GM19372 (cell line): ENCODE measurements at regions not wholly inside any gene's neighbourhood (a gene's known extent, or its start where the extent isn't known, plus 50 kb on each side); places are given as distances from the start of the nearest gene placed in this dataset.

ENCODE experiments used
- ATAC-seq: cut with Tn5 transposase; IDR thresholded peaks from one replicate; pipeline ENCODE4 v1.9.1; 2021; ENCODE audit warnings: mild to moderate bottlenecking, low read depth, moderate library complexity; ENCODE audit not compliant: unreplicated experiment

DNA sequence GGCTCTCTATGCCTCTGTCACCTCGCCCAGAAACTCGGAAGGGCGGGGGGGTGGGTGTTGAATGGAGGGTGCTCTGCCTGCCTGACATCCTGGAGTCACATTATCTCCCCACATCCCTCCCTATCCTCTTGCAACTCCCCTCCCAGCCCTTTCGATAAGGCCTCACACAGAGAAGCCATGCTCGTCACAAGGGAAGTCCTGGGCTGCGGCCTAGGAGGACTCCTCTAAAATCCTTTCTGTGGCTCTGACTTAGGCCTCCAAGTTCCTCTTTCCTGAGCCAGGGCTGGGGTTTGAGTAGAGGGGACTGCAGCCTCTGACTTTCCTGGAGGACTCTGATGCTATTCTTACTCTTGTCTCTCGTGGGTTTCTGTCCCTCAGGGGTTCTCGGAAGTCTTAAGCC lies 75.0 kb upstream of the PKDCC start:
- no peak for ATAC-seq

DNA sequence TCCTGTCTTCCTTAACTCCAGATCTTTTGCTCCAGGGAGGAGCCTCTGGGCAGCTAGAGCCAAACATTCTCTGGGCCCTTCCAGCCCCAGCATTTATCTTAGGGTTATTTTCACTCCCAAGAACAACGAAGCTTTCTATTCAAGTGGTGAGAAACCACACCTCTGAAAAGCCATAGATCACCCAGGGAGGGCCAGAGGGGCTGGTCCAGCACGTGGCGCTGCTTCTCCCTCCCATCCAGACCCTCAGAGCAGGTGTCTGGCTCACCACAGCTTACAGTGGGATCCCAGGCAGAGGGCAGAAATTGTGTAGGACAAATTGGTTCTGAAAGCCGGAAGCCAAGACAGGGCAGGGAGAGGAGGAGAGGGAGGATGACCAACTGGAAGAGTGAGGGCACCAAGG lies 74.0 kb upstream of the PKDCC start:
- no peak for ATAC-seq

DNA sequence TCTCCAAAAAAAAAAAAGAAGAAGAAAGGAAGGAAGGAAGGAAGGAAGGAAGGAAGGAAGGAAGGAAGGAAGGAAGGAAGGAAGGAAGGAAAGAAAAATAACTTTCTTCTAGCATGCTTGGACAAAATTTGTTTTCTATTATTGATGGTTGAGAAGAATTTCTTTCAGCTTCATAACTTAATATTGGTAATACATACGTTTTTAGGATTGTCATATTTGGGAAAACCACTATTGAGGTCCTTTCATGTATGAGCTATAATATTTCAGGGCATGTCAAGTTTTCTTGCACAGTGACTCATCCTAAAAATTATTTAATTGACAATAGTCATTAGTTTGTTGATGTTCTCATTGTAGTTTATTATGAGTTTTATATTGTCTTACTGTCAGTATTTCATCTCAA lies 66.4 kb upstream of the PKDCC start:
- no peak for ATAC-seq

GRCh38 chr2:41985573-41986095 lies 62.2 kb upstream of the PKDCC start:
- no peak for ATAC-seq

DNA sequence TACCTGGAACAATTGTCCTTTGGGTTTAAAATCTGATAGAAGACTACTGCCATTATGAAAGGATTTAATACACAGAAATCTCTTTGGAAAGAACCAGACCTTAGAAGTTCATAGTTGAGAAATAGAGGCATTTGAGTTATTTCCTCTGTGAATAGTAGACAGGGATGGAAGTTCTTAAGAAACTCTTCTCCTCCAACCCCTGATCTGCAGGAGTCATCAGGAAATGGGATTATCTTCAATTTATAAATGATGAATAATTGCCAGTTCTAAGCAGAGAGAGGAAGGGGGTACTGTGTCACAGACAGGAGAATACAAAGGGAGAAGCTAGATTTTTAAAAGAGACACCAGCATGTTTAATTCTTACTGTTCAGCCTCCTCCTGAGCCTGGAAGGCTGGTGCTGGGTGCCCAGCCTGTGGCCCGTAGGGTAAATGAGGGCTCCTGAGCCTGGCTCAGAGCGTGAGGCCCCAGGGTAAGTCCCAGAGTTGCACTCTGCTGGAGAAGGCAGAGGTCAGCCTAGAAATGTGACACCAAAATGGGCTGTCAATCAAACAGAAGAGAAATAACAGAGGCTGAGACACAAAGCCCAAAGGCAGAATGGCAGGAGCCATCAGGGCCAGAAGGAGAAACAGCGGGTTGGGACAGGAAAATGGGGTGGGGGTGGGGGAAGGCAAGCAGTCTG lies 58.2 kb upstream of the PKDCC start:
- no peak for ATAC-seq

DNA sequence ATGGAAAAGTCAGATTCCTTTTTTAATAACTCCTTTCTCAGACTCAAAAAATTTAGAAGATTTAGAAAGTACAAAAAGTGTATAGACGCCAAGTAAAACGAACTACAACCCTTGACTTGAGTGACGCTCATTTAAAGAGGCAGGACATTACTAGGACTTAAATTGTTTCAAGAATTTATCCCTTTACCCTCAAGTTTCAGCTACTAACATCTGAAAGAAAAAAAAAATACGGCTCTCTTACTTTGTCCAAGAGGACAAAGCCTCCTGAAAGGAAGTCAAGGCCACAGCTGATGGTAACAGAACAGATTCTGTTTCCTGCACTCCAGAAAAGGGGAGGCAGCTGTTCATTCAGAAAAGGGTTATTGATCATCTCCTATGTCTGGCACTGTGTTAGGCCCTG lies 57.6 kb upstream of the PKDCC start:
- no peak for ATAC-seq

- ATAC-seq: no peak
These were observed 57.1 kb upstream of the PKDCC start for GRCh38 chr2:41990688-41991087.

DNA sequence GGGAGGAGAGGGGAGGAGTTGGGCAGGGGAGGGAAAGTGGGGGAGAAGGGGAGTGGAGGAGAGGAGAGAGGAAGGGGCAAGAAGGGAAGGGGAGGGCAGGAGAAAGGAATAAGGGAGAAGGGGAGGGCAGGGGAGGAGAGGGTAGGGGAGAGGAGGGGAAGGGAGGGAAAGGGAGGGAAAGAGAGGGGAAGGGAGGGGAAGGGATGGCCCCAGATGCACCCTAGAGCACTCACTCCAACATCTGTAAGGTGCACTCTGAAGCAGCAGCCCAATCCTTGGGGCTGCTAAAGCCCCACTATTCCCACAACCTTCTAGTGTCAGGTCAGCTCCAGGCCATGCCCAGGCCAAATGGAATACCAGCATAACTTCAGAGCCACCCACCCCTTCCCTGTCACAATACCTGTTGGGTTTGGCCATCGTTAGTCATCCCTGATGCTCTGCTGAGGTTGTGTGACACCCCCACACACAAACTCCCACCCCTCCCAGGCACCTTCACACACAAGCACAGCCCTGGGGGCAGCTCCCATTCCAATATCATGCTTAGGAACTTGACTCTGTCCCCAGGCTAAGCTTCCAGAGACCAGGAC lies 55.7 kb upstream of the PKDCC start:
- no peak for ATAC-seq

GRCh38 chr2:41992671-41993434 lies 55.0 kb upstream of the PKDCC start:
- no peak for ATAC-seq

GRCh38 chr2:41993435-41993925 lies 54.3 kb upstream of the PKDCC start:
- no peak for ATAC-seq

- no peak for ATAC-seq
These were observed 53.6 kb upstream of the PKDCC start for GRCh38 chr2:41994233-41994637.

- no peak for ATAC-seq
These were observed 53.2 kb upstream of the PKDCC start for GRCh38 chr2:41994661-41995060.

DNA sequence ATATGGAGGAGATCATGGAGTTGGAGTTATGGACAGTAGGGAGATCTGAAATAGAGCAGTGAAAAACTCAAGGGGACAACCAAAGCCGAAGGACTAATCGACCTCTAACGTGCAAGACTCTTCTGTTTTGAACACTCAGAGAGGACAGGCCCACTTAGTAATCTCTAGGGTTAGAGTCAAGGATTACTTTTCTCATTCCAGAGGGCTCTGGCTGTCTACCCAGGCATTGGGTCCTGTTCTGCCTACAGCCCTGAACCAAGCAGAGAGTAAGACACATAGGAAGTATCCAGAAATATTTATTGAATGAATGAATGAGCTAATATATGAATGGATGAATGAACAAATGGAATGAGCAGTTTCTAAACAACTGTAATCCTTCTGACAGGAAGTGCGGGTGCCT lies 50.3 kb upstream of the PKDCC start:
- ATAC-seq: no peak
